Ectodermal cell (in vitro differentiated cells): ENCODE measurements at regions not wholly inside any gene's neighbourhood (a gene's known extent, or its start where the extent isn't known, plus 50 kb on each side); places are given as distances from the start of the nearest gene placed in this dataset.

Source experiments
- H3K27ac ChIP-seq: 2 replicates; pipeline ENCODE4 v1.7.0; 2013; ENCODE audit warnings: mild to moderate bottlenecking, low read depth, low read length; ENCODE audit not compliant: insufficient read depth, poor library complexity, severe bottlenecking
- H3K27me3 ChIP-seq: 2 replicates; pipeline ENCODE4 v1.7.0; 2013; ENCODE audit warnings: mild to moderate bottlenecking, low read length; ENCODE audit not compliant: insufficient read depth, control insufficient read depth, poor library complexity, severe bottlenecking
- H3K36me3 ChIP-seq: one replicate; pipeline ENCODE4 v1.7.0; 2013; ENCODE audit warnings: low read length; ENCODE audit not compliant: control insufficient read depth, insufficient read depth
- H3K4me1 ChIP-seq: one replicate; pipeline ENCODE4 v1.7.0; 2013; ENCODE audit warnings: low read length; ENCODE audit not compliant: control insufficient read depth, insufficient read depth
- H3K4me3 ChIP-seq: 2 replicates; pipeline ENCODE4 v1.7.0; 2013; ENCODE audit warnings: low read depth, low read length, control low read depth; ENCODE audit not compliant: insufficient read depth
- H3K9me3 ChIP-seq: 2 replicates; pipeline ENCODE4 v1.7.0; 2013; ENCODE audit warnings: mild to moderate bottlenecking, low read length, moderate library complexity; ENCODE audit not compliant: control insufficient read depth
- WGBS, 2 experiments: methylation state at CpG; one replicate each; pipeline ENCODE4 v1.1.7; 2013; ENCODE audit warnings: missing lambda C conversion rate in 2 of 2; 5-methylcytosine and 5-hydroxymethylcytosine counted together

GRCh38 chr12:91343010-91343409 is 160.4 kb upstream of the DCN start:
- H3K9me3 ChIP-seq = no peaks in the 10 kb centered on the region
- H3K27me3 ChIP-seq = no peaks in the 10 kb centered on the region
- no peak overlapping the region for H3K27ac ChIP-seq
- 88% methylated on average over 2 of the region's 2 CpGs; no CpG with 5 or more reads in 1 of the 2 experiments for WGBS, 2 experiments
- H3K4me3 ChIP-seq = no peak overlapping the region
- H3K36me3 ChIP-seq = no peaks in the 10 kb centered on the region
- no peaks in the 10 kb centered on the region for H3K4me1 ChIP-seq

GRCh38 chr12:91339106-91339505 is 156.5 kb upstream of the DCN start:
- no peaks in the 10 kb centered on the region for H3K9me3 ChIP-seq
- H3K4me3 ChIP-seq = no peak overlapping the region
- H3K27me3 ChIP-seq = no peaks in the 10 kb centered on the region
- no peaks in the 10 kb centered on the region for H3K36me3 ChIP-seq
- 83 to 100% methylated on average over 1 to 2 of the region's 2 CpGs for WGBS, 2 experiments
- no peaks in the 10 kb centered on the region for H3K4me1 ChIP-seq
- no peak overlapping the region for H3K27ac ChIP-seq

GRCh38 chr12:91335699-91336098 is 153.1 kb upstream of the DCN start:
- Histone ChIP-seq H3K27ac (no peak overlapping the region), H3K36me3 (no peaks in the 10 kb centered on the region), H3K4me3 (no peak overlapping the region), H3K27me3 (no peaks in the 10 kb centered on the region), H3K4me1 (no peaks in the 10 kb centered on the region), H3K9me3 (no peaks in the 10 kb centered on the region)
- WGBS, 2 experiments = 95 to 100% methylated on average over 1 of the region's 1 CpG

GRCh38 chr12:91333966-91334365 is 151.3 kb upstream of the DCN start:
- no peaks in the 10 kb centered on the region for H3K27me3 ChIP-seq
- no peak overlapping the region for H3K27ac ChIP-seq
- no peaks in the 10 kb centered on the region for H3K9me3 ChIP-seq
- H3K4me1 ChIP-seq = no peaks in the 10 kb centered on the region
- H3K36me3 ChIP-seq = no peaks in the 10 kb centered on the region
- no peak overlapping the region for H3K4me3 ChIP-seq

- H3K9me3 ChIP-seq = no peaks in the 10 kb centered on the region
- H3K27ac ChIP-seq = no peak overlapping the region
- no peaks in the 10 kb centered on the region for H3K36me3 ChIP-seq
- H3K27me3 ChIP-seq = no peaks in the 10 kb centered on the region
- 100% methylated on average over 1 of the region's 1 CpG for WGBS, 2 experiments
- no peak overlapping the region for H3K4me3 ChIP-seq
- H3K4me1 ChIP-seq = no peaks in the 10 kb centered on the region
Measured at GRCh38 chr12:91332302-91332701, 149.7 kb upstream of the DCN start.

- Histone ChIP-seq H3K36me3 (no peaks in the 10 kb centered on the region), H3K27ac (no peak overlapping the region), H3K4me3 (no peak overlapping the region), H3K27me3 (no peaks in the 10 kb centered on the region), H3K9me3 (no peaks in the 10 kb centered on the region), H3K4me1 (no peaks in the 10 kb centered on the region)
- 84 to 92% methylated on average over 2 of the region's 2 CpGs for WGBS, 2 experiments
Measured at GRCh38 chr12:91331371-91331770, 148.8 kb upstream of the DCN start.

GRCh38 chr12:91328451-91328850 is 145.8 kb upstream of the DCN start:
- no peak overlapping the region for H3K27ac ChIP-seq
- no peaks in the 10 kb centered on the region for H3K27me3 ChIP-seq
- 92% methylated on average over 3 of the region's 3 CpGs; no CpG with 5 or more reads in 1 of the 2 experiments for WGBS, 2 experiments
- H3K9me3 ChIP-seq = no peaks in the 10 kb centered on the region
- H3K4me1 ChIP-seq = no peaks in the 10 kb centered on the region
- no peak overlapping the region for H3K4me3 ChIP-seq
- no peaks in the 10 kb centered on the region for H3K36me3 ChIP-seq

GRCh38 chr12:91327889-91328288 is 145.3 kb upstream of the DCN start:
- no peaks in the 10 kb centered on the region for H3K27me3 ChIP-seq
- H3K36me3 ChIP-seq = no peaks in the 10 kb centered on the region
- no peak overlapping the region for H3K27ac ChIP-seq
- H3K9me3 ChIP-seq = no peaks in the 10 kb centered on the region
- H3K4me1 ChIP-seq = no peaks in the 10 kb centered on the region
- H3K4me3 ChIP-seq = no peak overlapping the region
- WGBS, 2 experiments = 100% methylated on average over 1 of the region's 3 CpGs

- H3K27ac ChIP-seq = no peak overlapping the region
- no peaks in the 10 kb centered on the region for H3K9me3 ChIP-seq
- H3K4me1 ChIP-seq = no peaks in the 10 kb centered on the region
- WGBS, 2 experiments = 95 to 97% methylated on average over 4 of the region's 4 CpGs
- H3K4me3 ChIP-seq = no peak overlapping the region
- H3K27me3 ChIP-seq = no peaks in the 10 kb centered on the region
- no peaks in the 10 kb centered on the region for H3K36me3 ChIP-seq
Measured at GRCh38 chr12:91327131-91327530, 144.5 kb upstream of the DCN start.

- Histone ChIP-seq H3K4me3 (no peak overlapping the region), H3K27ac (no peak overlapping the region), H3K4me1 (no peaks in the 10 kb centered on the region), H3K27me3 (no peaks in the 10 kb centered on the region), H3K9me3 (no peaks in the 10 kb centered on the region), H3K36me3 (no peaks in the 10 kb centered on the region)
- WGBS, 2 experiments = 0 to 42% methylated on average over 1 to 2 of the region's 2 CpGs
Measured at GRCh38 chr12:91326058-91327027, 143.7 kb upstream of the DCN start.
